Tibial nerve (tissue), 4 donors: ENCODE measurements at regions not wholly inside any gene's neighbourhood (a gene's known extent, or its start where the extent isn't known, plus 50 kb on each side); places are given as distances from the start of the nearest gene placed in this dataset.

Source experiments
- CTCF ChIP-seq, 5 experiments: fragments of 200-600 bp in 3 of 5; fragments of 450-650 bp in 2 of 5; sonication (generic) in 3 of 5; IDR thresholded peaks; one replicate each; pipeline ENCODE4 v1.5.1; 2016 to 2019; ENCODE audit warnings: antibody characterized with exemption in 5 of 5, mild to moderate bottlenecking in 3 of 5, moderate library complexity in 2 of 5
- EP300 ChIP-seq, 2 donors: sonication (generic); formaldehyde crosslinking; IDR thresholded peaks; one replicate each; pipeline ENCODE4 v1.6.1; 2017; ENCODE audit warnings: antibody characterized with exemption in 2 of 2, mild to moderate bottlenecking in 1 of 2
- POLR2A ChIP-seq, 2 donors: fragments of 450-650 bp; IDR thresholded peaks; one replicate each; pipeline ENCODE4 v1.6.1; 2017; ENCODE audit warnings: antibody characterized with exemption in 2 of 2, mild to moderate bottlenecking in 2 of 2, moderate library complexity in 2 of 2

DNA sequence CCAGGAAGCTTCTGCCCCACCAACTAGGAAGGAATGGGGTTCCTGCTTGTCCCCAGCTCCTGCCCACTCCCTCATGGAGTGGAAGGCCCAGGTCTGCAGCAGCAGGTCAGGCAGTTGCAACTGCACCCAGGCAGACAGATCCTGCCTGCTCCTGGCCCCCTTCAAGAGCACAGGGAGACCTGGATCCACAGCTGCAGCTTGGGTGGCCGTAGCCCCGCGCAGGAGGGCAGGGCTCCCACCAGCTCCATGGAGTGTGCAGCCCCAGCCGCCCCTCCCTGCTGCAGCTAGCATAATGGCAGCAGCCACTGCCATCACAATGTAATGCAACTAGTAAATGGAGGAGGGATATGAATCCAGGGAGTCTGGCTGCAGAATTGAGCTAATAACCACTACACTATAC is 187.5 kb upstream of the PLET1 start:
- TF ChIP-seq CTCF (IDR thresholded peaks at IDR 0.05) (no peak), POLR2A (IDR thresholded peaks at IDR 0.05) (no peak), EP300 (IDR thresholded peaks at IDR 0.05) (no peak)
